Epithelial cell of prostate (primary cell): ENCODE measurements at regions not wholly inside any gene's neighbourhood (a gene's known extent, or its start where the extent isn't known, plus 50 kb on each side); places are given as distances from the start of the nearest gene placed in this dataset.
A peak's percentile ranks its signal among the peaks of the same experiment; 100 is the strongest.
"Not testable (repeated sequence)": the region's sequence is repeated elsewhere in the genome, so short reads cannot be mapped to it uniquely, and the experiment has no call there.

Source experiments
- DNase-seq: peaks from one replicate; pipeline ENCODE4 v3.0.0-alpha.2; 2011; ENCODE audit warnings: low read depth, low spot score
- H3K27ac ChIP-seq: fragments of 450-650 bp; 2 replicates; pipeline ENCODE4 v1.5.1; 2017; ENCODE audit warnings: mild to moderate bottlenecking

GRCh38 chr5:102611312-102611711, 112.5 kb upstream of the SLCO6A1 start:
- H3K27ac ChIP-seq: no peak overlapping the region
- no peak for DNase-seq

DNA sequence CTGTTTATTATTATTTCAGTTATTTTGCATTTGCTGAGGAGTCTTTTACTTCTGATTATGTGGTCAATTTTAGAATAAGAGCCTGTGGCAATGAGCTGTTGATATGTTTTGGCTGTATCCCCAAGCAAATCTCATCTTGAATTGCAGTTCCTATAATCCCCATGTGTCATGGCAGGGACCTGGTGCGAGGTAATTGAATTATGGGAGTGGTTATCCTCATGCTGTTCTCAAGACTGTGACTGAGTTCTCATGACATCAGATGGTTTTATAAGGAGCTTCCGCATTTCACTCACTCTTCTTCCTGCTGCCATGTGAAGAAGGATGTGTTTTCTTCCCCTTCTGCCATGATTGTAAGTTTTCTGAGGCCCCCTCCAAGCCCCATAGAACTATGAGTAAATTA, 114.9 kb upstream of the SLCO6A1 start:
- DNase-seq: no peak
- H3K27ac ChIP-seq: no peak overlapping the region

DNA sequence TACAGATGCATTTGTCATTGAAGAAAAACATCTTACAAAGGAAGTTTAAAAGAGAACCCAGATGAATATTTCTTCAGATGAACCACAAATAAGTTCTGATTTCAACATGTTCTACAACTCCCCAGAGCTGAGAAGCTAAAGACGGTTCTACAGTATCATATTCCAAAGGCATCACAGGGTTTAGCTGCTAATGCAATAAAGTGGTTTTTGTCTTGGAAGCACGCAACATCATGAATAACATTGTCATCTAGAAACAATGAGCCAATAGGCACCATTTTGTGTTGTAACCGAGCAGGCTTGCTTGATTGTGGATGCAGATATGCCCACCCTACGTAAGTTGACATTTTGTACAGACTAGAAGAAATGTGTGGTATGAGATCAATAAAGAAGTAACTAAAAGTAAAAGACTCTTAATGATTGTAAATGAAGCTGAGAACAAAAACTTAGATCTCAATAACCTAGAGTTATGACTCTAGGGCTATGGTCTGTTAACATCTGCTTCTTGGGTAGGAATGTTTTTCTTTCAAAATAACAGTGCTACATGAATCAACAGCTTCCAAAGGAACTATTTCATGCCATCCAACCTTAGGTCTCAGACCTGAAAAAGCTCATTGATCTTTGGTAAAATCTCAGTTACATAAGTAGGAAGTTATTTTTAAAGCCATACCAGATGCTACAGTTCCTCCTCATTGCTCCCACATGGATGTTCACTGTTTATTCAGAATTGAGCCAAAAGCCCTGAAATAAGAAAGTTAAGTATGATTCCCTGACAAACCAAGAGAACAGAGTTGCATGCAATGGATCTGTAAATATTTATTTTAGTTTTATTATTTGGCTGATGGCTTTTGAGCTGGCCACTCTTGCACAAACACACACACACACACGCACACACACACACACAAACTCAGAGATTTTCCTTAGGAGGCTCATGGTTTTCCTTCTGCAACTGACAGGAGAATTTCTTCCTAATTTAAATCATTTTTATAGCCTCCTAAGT, 118.7 kb upstream of the SLCO6A1 start:
- H3K27ac ChIP-seq: no peak overlapping the region
- no peak for DNase-seq

DNA sequence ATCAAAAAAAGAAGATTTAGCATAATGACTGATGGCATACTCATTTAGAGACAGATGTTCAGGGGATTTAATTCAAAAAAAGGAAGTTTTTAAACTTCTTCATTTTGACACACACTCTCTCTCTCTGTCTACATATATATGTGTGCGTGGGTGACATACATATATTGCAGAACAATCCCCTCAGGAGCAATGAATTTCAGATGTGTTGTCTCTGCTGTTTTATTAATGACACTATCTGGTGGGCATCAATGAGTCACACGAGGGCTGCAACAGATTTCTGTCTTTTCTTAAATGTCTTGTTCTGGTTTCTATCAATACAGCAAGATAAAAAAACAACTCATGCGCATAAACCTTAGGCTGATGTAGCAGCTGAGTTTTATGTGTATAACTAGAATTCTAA, 123.5 kb upstream of the SLCO6A1 start:
- DNase-seq: no peak
- no peak overlapping the region for H3K27ac ChIP-seq

GRCh38 chr5:102623329-102624065, 124.7 kb upstream of the SLCO6A1 start:
- H3K27ac ChIP-seq: no peak overlapping the region
- no peak for DNase-seq

GRCh38 chr5:102624405-102624804, 125.6 kb upstream of the SLCO6A1 start:
- no peak for DNase-seq
- H3K27ac ChIP-seq: no peak overlapping the region

DNA sequence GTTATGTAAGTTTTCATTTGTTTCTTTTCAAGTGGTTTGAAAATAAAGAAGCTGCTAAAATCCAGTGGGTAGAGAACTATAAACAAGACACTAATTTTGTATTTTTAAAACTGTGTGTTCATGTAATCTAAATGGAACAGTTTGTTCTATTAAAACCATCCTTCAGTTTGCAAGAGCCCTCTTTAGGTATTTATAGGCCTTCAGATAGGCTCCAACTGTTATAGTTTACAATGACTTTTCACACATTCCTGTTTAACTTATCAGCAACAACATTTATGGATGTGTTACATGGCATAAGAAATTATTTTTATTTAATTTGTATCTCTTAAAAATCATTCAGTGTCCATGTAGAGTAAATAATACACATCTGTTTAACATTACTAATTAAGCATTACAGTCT, 126.7 kb upstream of the SLCO6A1 start:
- H3K27ac ChIP-seq: no peak overlapping the region
- no peak for DNase-seq

DNA sequence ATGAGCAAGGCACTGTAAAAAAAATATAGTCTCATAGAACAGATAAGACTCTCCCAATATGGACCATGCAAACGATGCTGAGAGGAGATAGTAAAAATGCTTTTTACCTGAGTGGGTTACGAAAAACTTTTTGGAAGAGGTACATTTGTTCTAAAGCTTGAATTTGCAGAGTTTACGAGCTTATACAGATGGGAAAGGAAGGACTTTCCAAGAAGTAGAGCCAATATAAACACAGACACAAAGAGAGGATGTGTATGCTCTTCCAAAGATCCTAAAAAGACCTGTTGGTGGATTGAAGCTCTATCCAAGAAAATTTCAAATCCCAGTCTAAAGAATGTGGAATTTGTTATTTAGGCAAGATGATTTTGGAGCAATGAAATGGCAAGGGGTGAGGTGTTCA, 127.1 kb upstream of the SLCO6A1 start:
- DNase-seq: no peak
- H3K27ac ChIP-seq: no peak overlapping the region

- H3K27ac ChIP-seq: no peak overlapping the region
Measured at GRCh38 chr5:102627315-102627714, 127.8 kb upstream of the PAM start.

GRCh38 chr5:102628441-102629175, 126.5 kb upstream of the PAM start:
- no peak overlapping the region for H3K27ac ChIP-seq

More at GRCh38 chr5:102627315-102627714, 127.8 kb upstream of the PAM start:
- DNase-seq: no peak

DNA sequence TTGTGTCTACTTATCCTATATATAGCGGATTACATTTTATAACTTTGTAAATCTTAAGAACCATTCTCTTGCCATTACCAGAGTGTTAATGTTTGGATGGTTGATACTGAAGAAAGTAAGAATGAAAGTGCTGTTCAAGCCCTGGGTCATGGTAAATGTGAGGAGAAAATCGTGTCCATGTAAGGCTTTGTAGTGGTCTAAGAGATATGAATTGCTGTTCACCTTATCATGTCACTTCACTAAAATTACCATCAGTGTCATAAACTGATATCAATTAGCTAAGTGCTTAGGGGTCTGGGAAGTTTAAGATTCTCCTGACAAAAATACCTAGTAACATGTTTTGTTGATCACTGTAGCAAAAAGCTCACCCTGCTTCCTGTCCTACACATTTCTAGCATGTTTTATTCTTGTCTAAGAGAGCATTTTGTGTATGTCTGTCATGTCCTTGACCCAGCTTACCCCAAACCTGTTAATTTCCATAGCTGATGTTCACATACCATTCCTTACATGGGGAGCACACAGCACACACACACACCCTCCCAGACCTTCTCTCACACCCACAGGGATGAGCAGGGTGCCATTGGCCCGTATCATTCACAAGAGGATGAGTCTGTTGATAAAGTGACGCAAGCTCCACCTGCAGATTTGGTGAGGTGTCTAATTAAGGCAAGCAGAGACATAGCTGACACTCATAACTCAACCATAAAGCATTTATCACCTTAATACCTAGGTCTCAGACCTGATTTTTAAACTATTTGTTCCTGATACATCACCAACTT, 125.1 kb upstream of the PAM start:
- no peak for DNase-seq
- no peak overlapping the region for H3K27ac ChIP-seq

More at GRCh38 chr5:102628441-102629175, 126.5 kb upstream of the PAM start:
- DNase-seq: peak; percentile 27

GRCh38 chr5:102635399-102635798, 119.7 kb upstream of the PAM start:
- DNase-seq, H3K27ac ChIP-seq: not testable (repeated sequence)

GRCh38 chr5:102638316-102638715, 116.8 kb upstream of the PAM start:
- DNase-seq: peak; percentile 18
- no peak overlapping the region for H3K27ac ChIP-seq

DNA sequence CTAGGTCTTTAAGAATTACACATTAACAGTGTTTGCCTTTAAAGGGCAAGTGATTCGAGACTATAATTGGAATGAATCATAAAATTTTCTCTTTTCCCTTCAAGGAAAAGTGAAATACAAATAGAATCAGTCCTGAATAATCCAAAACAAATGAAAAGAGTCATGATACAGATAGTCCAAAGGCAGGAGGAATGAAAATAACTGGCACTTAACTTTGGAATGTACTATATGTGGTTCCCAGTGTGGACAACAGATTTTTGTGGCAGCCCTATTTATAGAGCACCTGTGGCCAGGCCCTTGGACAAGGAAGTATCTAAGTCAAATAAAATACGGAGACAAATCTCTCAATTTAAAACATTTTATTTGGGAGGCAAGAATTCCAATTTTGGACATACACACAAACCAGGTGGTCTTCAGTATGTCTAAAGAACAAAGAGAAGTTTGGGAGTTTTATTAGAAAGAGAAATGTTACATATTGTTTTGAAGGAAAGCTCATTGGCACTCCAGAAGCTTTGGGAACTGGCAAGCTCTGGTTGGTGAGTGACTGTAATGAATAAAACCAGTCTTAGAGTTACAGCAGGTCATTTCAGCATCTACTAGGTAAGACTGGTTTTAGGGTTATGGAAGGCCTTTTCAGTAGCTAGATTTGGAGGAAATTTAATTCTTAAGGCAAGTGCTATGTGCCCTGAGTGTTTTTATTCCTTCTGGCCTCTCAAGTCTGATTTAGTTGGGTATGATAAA, 116.0 kb upstream of the PAM start:
- no peak for DNase-seq
- no peak overlapping the region for H3K27ac ChIP-seq

DNA sequence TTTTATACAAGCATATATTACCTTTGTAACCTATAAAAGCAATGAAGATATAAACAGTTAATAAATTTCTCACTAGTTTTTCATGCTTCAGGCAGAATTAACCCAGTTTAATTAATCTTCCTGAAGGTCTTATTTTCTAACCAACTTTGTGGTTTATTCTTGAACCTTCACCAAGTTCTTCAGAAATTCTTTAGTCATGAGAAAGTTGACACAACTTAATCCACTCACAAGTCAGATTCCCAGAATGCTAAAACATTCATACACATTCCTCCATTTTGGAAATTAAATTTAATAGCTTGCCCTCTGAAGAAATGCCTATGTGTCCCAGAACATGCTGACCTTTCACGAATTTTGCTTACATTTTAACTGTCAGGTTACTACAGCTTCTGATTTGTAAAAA, 105.4 kb upstream of the PAM start:
- H3K27ac ChIP-seq: no peak overlapping the region
- no peak for DNase-seq

DNA sequence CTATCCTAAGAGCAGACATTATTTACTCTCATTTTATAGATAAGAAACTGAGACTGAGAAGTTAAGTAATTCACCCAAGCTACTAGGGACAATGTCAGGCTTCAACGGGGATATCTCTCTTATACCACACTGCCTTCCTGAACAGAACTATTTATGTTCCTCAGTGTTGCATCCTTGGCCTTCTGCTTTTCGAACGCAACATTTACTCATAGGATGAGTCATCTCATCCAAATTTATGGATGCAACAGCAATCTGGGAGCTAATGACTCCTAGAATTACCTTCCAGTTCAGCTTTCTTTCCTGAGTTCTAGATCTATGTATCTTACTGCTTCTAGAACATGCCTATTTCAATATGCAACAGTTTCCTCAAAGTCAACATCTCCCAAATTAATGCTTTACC, 103.6 kb upstream of the PAM start:
- no peak for DNase-seq
- H3K27ac ChIP-seq: no peak overlapping the region

GRCh38 chr5:102654559-102655349, 100.4 kb upstream of the PAM start:
- no peak overlapping the region for H3K27ac ChIP-seq
- no peak for DNase-seq

- no peak overlapping the region for H3K27ac ChIP-seq
- DNase-seq: no peak
Measured at GRCh38 chr5:102659151-102659550, 96.0 kb upstream of the PAM start.
